NCI-H524 (cell line): ENCODE measurements at regions not wholly inside any gene's neighbourhood (a gene's known extent, or its start where the extent isn't known, plus 50 kb on each side); places are given as distances from the start of the nearest gene placed in this dataset.

Source experiments
- DNase-seq, 2 experiments: peaks; one replicate each; lab custom pipeline; 2025; lab: John Stamatoyannopoulos, UW

- no peak for DNase-seq
These were observed 646.5 kb downstream of the NSUN3 start for GRCh38 chr3:94709249-94709902.

GRCh38 chr3:94714194-94714593 lies 651.3 kb downstream of the NSUN3 start:
- no peak for DNase-seq

GRCh38 chr3:94716326-94717018 lies 653.6 kb downstream of the NSUN3 start:
- DNase-seq = peak in 1 of 2 experiments; percentile 7

- DNase-seq = peak; percentile 76 to 96
These were observed 671.3 kb downstream of the NSUN3 start for GRCh38 chr3:94734206-94734605.

DNA sequence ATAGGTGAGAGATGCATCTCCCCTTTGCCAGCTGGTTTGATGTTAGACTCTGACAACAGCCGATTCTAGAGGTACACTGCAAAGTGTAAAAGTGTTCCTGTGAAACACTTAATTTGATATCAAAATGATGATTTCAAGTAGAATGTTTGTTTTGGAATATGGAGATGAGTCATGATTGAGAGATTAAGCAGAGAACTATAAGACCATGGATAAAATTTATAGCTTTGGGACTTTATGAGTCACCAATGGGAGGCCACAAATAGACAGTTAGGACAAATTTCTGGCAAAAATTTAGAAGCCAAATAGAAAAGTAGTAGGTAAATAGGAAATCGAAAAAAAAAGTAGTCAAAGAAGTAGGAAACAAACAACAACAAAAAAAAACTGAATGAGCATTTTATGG lies 672.5 kb downstream of the NSUN3 start:
- no peak for DNase-seq

DNA sequence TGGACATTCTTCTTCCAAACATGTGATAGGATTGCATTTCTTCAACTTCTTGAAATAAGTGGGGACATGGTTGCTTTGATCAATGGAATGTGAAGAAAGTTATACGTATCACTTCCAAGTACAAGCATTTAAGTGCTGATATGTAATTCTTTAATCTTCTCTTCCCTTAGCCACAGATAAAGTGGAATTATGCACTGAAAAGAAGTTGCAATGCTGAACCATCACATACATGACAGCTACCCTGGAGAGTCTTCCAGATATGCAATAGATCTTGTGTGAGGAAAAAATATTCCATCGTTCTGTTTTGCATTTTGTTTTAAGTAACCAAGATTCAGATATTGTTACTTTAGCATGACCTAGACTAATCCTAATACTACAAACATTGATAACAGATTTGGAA lies 674.3 kb downstream of the NSUN3 start:
- no peak for DNase-seq

- no peak for DNase-seq
These were observed 676.6 kb downstream of the NSUN3 start for GRCh38 chr3:94739420-94739819.

DNA sequence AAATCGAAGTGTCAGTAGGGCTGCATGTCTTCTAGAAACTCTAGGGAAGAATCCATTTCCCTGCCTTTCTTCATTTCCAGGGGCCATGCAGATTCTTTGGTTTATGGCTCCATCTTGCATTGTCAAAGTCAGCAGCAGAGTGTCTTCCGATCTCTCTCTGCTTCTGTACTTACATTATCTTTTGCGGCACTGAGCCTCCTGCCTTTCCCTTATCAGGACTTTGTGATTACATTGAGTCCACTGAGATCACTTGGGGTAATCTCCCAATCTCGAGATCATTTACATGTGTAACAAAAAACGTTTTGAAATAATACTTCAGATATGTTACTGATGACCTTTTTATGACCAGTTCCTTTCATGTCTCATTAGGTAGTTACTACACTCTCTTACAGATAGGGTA lies 695.9 kb downstream of the NSUN3 start:
- no peak for DNase-seq

GRCh38 chr3:94772402-94772801 lies 709.5 kb downstream of the NSUN3 start:
- DNase-seq = no peak

DNA sequence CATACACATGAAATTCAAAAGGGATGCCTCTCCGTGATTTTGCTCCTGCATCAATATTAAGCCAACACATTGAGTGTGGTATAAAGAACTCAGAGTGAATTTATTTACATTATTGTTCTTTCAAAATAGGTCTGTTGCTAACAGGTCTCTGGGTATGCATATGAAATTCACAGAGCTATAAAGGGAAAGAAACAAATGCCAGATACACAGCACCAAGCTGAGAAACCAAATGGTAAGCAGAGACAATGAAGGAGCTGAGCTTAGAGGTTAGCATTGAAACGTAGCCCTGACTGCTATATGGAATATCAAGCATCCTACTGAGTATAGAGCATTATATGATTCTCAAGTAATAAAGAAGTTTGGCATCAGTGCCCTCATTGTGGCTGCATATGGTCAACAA lies 712.9 kb downstream of the NSUN3 start:
- DNase-seq = no peak

- no peak for DNase-seq
These were observed 713.6 kb downstream of the NSUN3 start for GRCh38 chr3:94776401-94776915.

DNA sequence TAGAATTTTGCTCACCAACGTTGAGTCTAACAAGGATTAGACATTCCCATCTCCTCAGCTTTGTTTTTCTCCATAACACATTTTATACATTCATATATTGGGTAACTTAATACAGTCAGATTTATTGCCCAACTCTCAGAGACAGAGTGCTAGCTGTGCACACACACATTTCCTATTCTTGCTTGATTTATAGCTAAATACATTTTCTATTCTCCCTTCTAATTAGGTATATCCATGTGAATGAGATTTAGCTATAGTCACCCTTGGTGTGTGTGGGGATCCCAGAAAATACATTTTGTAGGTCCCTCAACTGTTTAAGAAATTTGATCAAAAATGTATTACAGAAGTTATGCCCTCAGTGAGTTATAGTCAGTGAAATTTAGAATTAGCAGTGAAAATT lies 715.4 kb downstream of the NSUN3 start:
- no peak for DNase-seq

DNA sequence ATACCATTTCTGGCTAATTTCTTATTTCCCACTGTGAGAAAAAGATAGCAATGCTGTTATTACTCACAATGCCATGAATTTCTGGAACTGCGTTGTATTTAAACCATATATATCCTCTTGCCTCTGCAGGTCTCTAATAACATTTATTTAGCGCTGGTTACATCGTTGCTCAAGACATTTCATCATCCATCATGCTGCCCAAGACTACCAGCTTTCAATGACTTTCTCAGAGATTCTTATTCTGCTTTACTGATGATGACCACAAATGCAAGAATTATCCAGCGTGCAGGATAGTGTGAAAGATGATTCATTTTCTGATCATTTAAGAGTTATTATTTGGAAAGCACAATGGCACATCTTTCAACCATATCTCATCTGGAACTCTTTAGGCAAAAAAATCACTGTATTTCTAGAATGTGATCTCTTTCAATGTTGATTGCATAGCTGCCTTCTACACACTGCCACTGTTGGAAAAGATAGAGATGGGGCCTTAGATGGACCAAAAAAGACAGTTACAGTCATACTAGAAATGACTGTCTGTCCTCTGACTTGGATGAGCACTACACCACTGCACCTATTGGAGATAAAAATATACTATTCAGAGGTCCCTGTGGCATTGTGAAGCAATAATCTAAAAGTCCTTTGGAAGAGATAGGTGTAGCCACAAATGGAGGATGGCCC lies 716.1 kb downstream of the NSUN3 start:
- no peak for DNase-seq

DNA sequence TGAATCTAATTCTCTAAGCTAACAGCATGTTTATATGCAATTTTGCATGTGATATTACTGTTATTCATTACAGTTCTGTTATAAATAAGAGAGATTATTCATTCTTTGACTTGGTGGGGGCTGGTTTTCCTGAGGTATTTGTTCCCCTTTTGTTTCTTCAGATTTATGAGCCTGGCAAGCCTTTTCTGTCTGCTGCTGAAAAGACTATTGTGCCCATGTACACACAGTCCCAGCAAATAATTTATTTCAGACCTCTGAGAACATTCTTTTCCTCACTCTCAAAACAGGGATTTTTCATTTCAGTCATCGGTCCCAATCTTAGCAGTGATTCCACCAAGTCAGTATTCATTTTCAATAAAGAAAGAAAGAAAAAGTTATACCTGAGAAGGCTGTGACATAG lies 716.8 kb downstream of the NSUN3 start:
- DNase-seq = no peak

- no peak for DNase-seq
These were observed 721.4 kb downstream of the NSUN3 start for GRCh38 chr3:94784274-94784673.

DNA sequence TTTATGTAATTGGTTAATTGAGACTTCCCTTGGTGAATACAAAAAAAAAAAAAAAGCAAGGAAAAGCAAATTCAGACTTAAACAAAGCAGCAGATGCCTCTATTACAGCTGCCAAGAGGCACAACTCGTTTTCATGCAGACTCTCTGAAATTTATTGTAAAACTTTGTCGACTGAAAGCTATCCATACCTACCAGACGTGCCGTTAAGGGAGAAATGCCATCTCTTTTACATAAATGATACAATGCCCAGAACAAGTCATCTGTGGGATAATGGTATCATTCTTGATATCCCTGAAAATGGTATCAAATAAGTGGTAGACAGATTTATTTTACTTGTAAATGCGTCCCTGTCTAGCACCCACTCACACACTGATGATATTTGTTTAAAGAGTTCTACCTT lies 724.2 kb downstream of the NSUN3 start:
- no peak for DNase-seq

DNA sequence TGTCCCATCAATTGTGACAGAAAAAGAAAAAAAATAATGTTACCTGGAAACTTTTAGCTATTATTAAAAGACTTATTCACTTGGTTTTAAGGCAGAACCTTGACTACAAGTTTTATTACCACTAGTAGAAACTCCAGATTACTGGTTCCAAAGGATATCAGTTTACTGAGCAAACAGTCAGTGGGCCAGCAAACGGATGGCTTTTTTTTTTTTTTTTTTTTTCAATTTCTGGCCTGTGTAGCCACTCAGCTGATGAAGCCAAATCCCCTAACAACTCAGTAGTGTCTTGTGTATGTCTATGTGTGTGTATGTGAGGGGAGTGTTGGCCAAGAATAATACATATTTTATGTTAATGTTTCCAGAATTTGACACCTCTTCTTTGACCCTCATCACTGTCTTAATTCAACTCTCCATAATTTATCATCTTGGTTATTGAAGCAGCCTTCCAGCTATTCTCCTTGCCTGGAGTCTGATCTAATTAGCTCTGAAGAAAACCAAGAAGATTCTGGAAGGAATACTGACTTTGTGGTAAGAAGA lies 724.9 kb downstream of the NSUN3 start:
- no peak for DNase-seq

GRCh38 chr3:94794563-94794962 lies 731.7 kb downstream of the NSUN3 start:
- no peak for DNase-seq

- no peak for DNase-seq
These were observed 736.7 kb downstream of the NSUN3 start for GRCh38 chr3:94799420-94800060.

GRCh38 chr3:94811836-94812235 lies 749.0 kb downstream of the NSUN3 start:
- no peak for DNase-seq

DNA sequence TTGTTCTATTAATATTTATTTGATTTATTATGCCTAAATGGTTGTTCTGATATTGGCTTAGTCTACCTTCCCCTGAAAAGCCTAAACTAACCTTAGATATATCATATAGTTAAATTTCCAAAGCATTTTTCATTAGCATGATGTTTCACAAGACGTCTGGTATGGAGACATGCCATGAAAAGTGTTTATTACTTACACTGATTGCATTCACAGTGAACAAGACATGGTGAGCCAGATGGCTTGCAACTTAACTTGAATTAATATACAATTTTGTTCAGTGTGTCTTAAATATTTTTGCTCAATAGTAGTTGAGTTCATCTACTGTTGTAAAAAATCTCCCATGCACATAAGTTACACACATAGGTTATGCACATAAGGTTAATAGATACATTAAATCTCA lies 758.4 kb downstream of the NSUN3 start:
- peak in 1 of 2 experiments; percentile 3 for DNase-seq

GRCh38 chr3:94822298-94822697 lies 759.4 kb downstream of the NSUN3 start:
- no peak for DNase-seq
